ENCODE measurements at regions not wholly inside any gene's neighbourhood (a gene's known extent, or its start where the extent isn't known, plus 50 kb on each side); places are given as distances from the start of the nearest gene placed in this dataset.
"Not testable (repeated sequence)": the region's sequence is repeated elsewhere in the genome, so short reads cannot be mapped to it uniquely, and the experiment has no call there.

DNA sequence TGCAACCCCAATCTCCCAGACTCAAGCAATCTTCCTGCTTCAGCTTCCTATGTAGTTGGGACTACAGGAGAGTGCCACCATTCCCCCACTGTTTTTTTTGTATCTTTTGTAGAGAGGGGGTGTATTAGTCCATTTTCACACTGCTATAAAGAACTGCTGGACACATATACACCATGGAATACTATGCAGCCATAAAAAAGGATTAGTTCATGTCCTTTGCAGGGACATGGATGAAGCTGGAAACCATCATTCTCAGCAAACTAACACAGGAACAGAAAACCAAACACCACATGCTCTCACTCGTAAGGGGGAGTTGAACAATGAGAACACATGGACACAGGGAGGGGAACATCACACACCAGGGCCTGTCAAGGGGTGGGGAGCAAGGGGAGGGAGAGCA lies 58.1 kb upstream of the HMGB1 start:
- H2BK20ac ChIP-seq (ENCODE audit: low read depth, low read length); H3K9me3 ChIP-seq (ENCODE audit: control insufficient read depth, insufficient read depth, low read length); H2AK9ac ChIP-seq (replicated peaks; ENCODE audit: low read depth, low read length, poor library complexity); H4K20me1 ChIP-seq (ENCODE audit: insufficient read depth, low read length); H3K23ac ChIP-seq (ENCODE audit: low read depth, low read length); H3K4me1 ChIP-seq (ENCODE audit: control insufficient read depth, insufficient read depth, low read length); ATAC-seq (ENCODE audit: low read depth); H3K79me1 ChIP-seq (ENCODE audit: low read depth in 1 of 2, low read length in 2 of 2); dilution Hi-C loops (cut with HindIII; ENCODE audit: low sequenced_read_pairs, unreplicated experiment); H3K36me3 ChIP-seq (ENCODE audit: control insufficient read depth, insufficient read depth, low read length); H3K18ac ChIP-seq (ENCODE audit: low read depth, low read length); H3K9me1 ChIP-seq (ENCODE audit: insufficient read depth, low read length); H3K4ac ChIP-seq (ENCODE audit: low read depth, low read length); H4K8ac ChIP-seq (ENCODE audit: low read depth in 2 of 2, low read length in 2 of 2); H3K27ac ChIP-seq (ENCODE audit: insufficient read depth, low read length); BruUV-seq (replicated peaks); H4K5ac ChIP-seq (ENCODE audit: low read depth, low read length); H3K4me3 ChIP-seq (ENCODE audit: insufficient read depth, low read depth, low read length); intact Hi-C loops (cut with micrococcal nuclease); H3K56ac ChIP-seq (ENCODE audit: extremely low read depth, insufficient read depth, low read length); DNase-seq; H3K4me2 ChIP-seq (ENCODE audit: low read depth, low read length); H3K27me3 ChIP-seq (ENCODE audit: control insufficient read depth, insufficient read depth, low read length); H2BK120ac ChIP-seq (ENCODE audit: low read depth, low read length); H2AFZ ChIP-seq (replicated peaks; ENCODE audit: low read length, poor library complexity); H2BK15ac ChIP-seq (ENCODE audit: low read depth, low read length); H3K14ac ChIP-seq (replicated peaks; ENCODE audit: low read depth, low read length); POLR2A ChIA-PET (ENCODE audit: unreplicated experiment); H3K9ac ChIP-seq (ENCODE audit: low read depth, low read length); H4K91ac ChIP-seq (ENCODE audit: insufficient read depth, low read depth, low read length); in situ Hi-C loops (cut with MboI; ENCODE audit: low sequenced_read_pairs); H2AK5ac ChIP-seq (ENCODE audit: low read depth, low read length); H2BK5ac ChIP-seq (ENCODE audit: low read depth, low read length, poor library complexity, severe bottlenecking): not testable (repeated sequence)
- no CpG with 5 or more reads among the region's 1 CpG for WGBS, 2 experiments (ENCODE audit: extremely low coverage in 2 of 2, insufficient read length in 1 of 2)
- CTCF ChIA-PET: interaction anchor here (0.7 kb wide), 1 partner anchor 273 kb away, joined by 3 read pairs; no protein-coding TSS in a partner anchor

DNA sequence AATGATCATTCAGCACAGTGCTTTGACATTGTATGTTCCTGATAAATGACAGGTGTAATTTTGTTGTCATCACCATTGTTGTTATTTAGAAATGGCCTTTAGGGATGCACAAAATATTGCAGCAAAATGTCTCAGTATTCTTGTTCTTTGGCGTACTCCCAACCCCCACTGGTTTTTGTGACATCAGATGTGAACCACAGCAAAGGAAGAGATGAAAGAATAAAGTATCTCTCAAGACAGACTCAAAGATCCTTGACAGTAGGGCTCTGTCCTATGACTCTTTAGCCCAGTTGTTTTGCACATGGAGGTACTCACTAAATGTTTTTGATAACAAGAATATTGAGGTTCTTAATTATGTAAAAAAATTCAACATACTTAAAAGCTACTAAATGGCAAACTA lies 59.5 kb upstream of the HMGB1 start:
- WGBS, 2 experiments (ENCODE audit: extremely low coverage in 2 of 2, insufficient read length in 1 of 2): no CpG with 5 or more reads among the region's 1 CpG
- H3K9me1 ChIP-seq (ENCODE audit: insufficient read depth, low read length); ATAC-seq (ENCODE audit: low read depth); H4K8ac ChIP-seq (ENCODE audit: low read depth in 2 of 2, low read length in 2 of 2); CTCF ChIA-PET; H3K9ac ChIP-seq (ENCODE audit: low read depth, low read length); H2BK120ac ChIP-seq (ENCODE audit: low read depth, low read length); H3K14ac ChIP-seq (replicated peaks; ENCODE audit: low read depth, low read length); H3K27ac ChIP-seq (ENCODE audit: insufficient read depth, low read length); H2AK5ac ChIP-seq (ENCODE audit: low read depth, low read length); in situ Hi-C loops (cut with MboI; ENCODE audit: low sequenced_read_pairs); POLR2A ChIA-PET (ENCODE audit: unreplicated experiment); H2AFZ ChIP-seq (replicated peaks; ENCODE audit: low read length, poor library complexity); H3K4me1 ChIP-seq (ENCODE audit: control insufficient read depth, insufficient read depth, low read length); H2BK20ac ChIP-seq (ENCODE audit: low read depth, low read length); H3K4ac ChIP-seq (ENCODE audit: low read depth, low read length); H2BK5ac ChIP-seq (ENCODE audit: low read depth, low read length, poor library complexity, severe bottlenecking); dilution Hi-C loops (cut with HindIII; ENCODE audit: low sequenced_read_pairs, unreplicated experiment); H4K5ac ChIP-seq (ENCODE audit: low read depth, low read length); H3K4me2 ChIP-seq (ENCODE audit: low read depth, low read length); H3K4me3 ChIP-seq (ENCODE audit: insufficient read depth, low read depth, low read length); intact Hi-C loops (cut with micrococcal nuclease); H3K23ac ChIP-seq (ENCODE audit: low read depth, low read length); H3K79me1 ChIP-seq (ENCODE audit: low read depth in 1 of 2, low read length in 2 of 2); H4K91ac ChIP-seq (ENCODE audit: insufficient read depth, low read depth, low read length); H2BK15ac ChIP-seq (ENCODE audit: low read depth, low read length); H3K18ac ChIP-seq (ENCODE audit: low read depth, low read length); BruUV-seq (replicated peaks); DNase-seq; H3K9me3 ChIP-seq (ENCODE audit: control insufficient read depth, insufficient read depth, low read length); H3K36me3 ChIP-seq (ENCODE audit: control insufficient read depth, insufficient read depth, low read length); H3K27me3 ChIP-seq (ENCODE audit: control insufficient read depth, insufficient read depth, low read length); H2AK9ac ChIP-seq (replicated peaks; ENCODE audit: low read depth, low read length, poor library complexity); H3K56ac ChIP-seq (ENCODE audit: extremely low read depth, insufficient read depth, low read length); H4K20me1 ChIP-seq (ENCODE audit: insufficient read depth, low read length): not testable (repeated sequence)
